Activated naive CD4-positive, alpha-beta T cell treated with anti-CD3 and anti-CD28 coated beads for 36 hours (primary cell): ENCODE measurements at regions not wholly inside any gene's neighbourhood (a gene's known extent, or its start where the extent isn't known, plus 50 kb on each side); places are given as distances from the start of the nearest gene placed in this dataset.
"Not testable (repeated sequence)": the region's sequence is repeated elsewhere in the genome, so short reads cannot be mapped to it uniquely, and the experiment has no call there.

ENCODE experiments used
- CTCF ChIA-PET: fragments of 350-600 bp; sonication (Branson Sonifier 250); formaldehyde crosslinking; loops from one replicate; lab custom pipeline; 2021; ENCODE audit warnings: antibody characterized with exemption; lab: Charles Lee
- DNase-seq: peaks from one replicate; pipeline ENCODE4 v3.0.0-alpha.2; 2020
- H3K27ac Mint-ChIP-seq: one replicate; pipeline ENCODE4 v1.8.0; 2021; ENCODE audit warnings: mild to moderate bottlenecking, mixed read lengths
- H3K27me3 Mint-ChIP-seq: one replicate; pipeline ENCODE4 v1.8.0; 2021; ENCODE audit warnings: low read depth, mixed read lengths
- H3K36me3 Mint-ChIP-seq: one replicate; pipeline ENCODE4 v1.8.0; 2021; ENCODE audit warnings: low read depth, mixed read lengths
- H3K4me1 Mint-ChIP-seq: one replicate; pipeline ENCODE4 v1.8.0; 2021; ENCODE audit warnings: low read depth, mixed read lengths
- H3K4me3 Mint-ChIP-seq: one replicate; pipeline ENCODE4 v1.8.0; 2021; ENCODE audit warnings: mild to moderate bottlenecking, moderate library complexity, mixed read lengths
- H3K9me3 Mint-ChIP-seq: one replicate; pipeline ENCODE4 v1.8.0; 2021; ENCODE audit warnings: mixed read lengths
- intact Hi-C: fragments of 100-400 bp; cut with micrococcal nuclease; formaldehyde crosslinking; loops from one replicate; pipeline ENCODE4 v1.15.1; 2023

- Mint-ChIP-seq H3K27me3 (peaks cover 7% of the 10 kb centered on the region), H3K4me3 (no peak overlapping the region), H3K9me3 (no peaks in the 10 kb centered on the region), H3K27ac (no peak overlapping the region), H3K36me3 (no peaks in the 10 kb centered on the region), H3K4me1 (no peaks in the 10 kb centered on the region)
- intact Hi-C loops, result no loop called here
- no peak for DNase-seq
- CTCF ChIA-PET, result no interaction called here
Measured at GRCh38 chr6:109896341-109896740, 81.8 kb upstream of the GPR6 start.

- Mint-ChIP-seq H3K36me3 (no peaks in the 10 kb centered on the region), H3K4me3 (no peak overlapping the region), H3K9me3 (no peaks in the 10 kb centered on the region), H3K4me1 (no peaks in the 10 kb centered on the region), H3K27ac (no peak overlapping the region), H3K27me3 (peaks cover 9% of the 10 kb centered on the region)
- no peak for DNase-seq
- CTCF ChIA-PET, result no interaction called here
- intact Hi-C loops, result no loop called here
Measured at GRCh38 chr6:109897025-109897424, 81.1 kb upstream of the GPR6 start.

- no peak overlapping the region for H3K27ac Mint-ChIP-seq
- H3K4me1 Mint-ChIP-seq, result no peaks in the 10 kb centered on the region
- no peaks in the 10 kb centered on the region for H3K9me3 Mint-ChIP-seq
- H3K36me3 Mint-ChIP-seq, result no peaks in the 10 kb centered on the region
- CTCF ChIA-PET, result no interaction called here
- intact Hi-C loops, result no loop called here
- H3K27me3 Mint-ChIP-seq, result peaks cover 9% of the 10 kb centered on the region
- DNase-seq, result no peak
- H3K4me3 Mint-ChIP-seq, result no peak overlapping the region
Measured at GRCh38 chr6:109897561-109898080, 80.5 kb upstream of the GPR6 start.

DNA sequence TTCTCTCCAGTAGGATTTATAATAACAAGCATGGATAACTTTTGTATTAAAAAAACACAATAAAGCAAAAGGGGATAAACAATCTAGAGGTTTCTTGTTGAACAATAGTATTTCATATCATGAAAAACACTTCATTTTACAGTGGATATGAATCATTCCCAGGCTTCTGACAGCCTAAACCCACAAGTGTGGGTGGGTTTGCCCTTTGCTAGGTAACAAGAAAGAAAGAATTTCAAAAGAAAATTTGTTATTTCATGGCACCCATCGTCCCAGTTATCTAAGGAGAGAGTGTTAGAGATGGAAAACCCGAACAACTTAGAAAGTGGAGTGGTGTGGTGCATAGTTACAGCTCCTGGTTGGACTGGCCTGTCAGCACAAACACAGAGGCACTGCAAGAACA lies 76.1 kb upstream of the GPR6 start:
- peaks cover 12% of the 10 kb centered on the region for H3K27me3 Mint-ChIP-seq
- CTCF ChIA-PET, result interaction anchor here (0.6 kb wide), 1 partner anchor 852 kb away, joined by 4 read pairs; no protein-coding TSS in a partner anchor

DNA sequence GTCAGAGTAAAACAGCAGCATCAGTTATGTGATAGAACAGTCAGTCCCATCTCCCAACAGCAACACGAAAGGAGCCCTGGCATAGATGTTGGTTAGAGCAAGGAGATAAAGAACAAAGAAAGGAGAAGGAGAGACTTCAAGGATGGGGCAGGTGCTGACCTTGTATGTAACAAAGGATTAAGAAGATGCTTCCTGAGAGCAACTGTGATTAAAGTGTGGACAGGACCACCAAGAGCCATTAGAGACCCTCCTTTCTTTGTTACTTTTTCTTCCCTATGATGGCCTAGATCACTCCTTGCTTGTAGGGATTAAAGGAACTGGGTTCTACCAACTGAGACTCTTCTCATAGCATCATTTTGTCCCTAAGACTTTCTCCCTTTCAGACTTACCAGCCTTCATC lies 75.2 kb upstream of the GPR6 start:
- Mint-ChIP-seq H3K4me3 (no peak overlapping the region), H3K4me1 (no peaks in the 10 kb centered on the region), H3K27me3 (peaks cover 11% of the 10 kb centered on the region), H3K27ac (no peak overlapping the region), H3K36me3 (no peaks in the 10 kb centered on the region), H3K9me3 (no peaks in the 10 kb centered on the region)
- DNase-seq, result no peak
- intact Hi-C loops, result no loop called here
- CTCF ChIA-PET, result no interaction called here

More for the DNA sequence above, 76.1 kb upstream of the GPR6 start:
- no peaks in the 10 kb centered on the region for H3K9me3 Mint-ChIP-seq
- DNase-seq, result no peak
- H3K4me3 Mint-ChIP-seq, result no peak overlapping the region
- no peaks in the 10 kb centered on the region for H3K4me1 Mint-ChIP-seq
- no peak overlapping the region for H3K27ac Mint-ChIP-seq
- intact Hi-C loops, result no loop called here
- H3K36me3 Mint-ChIP-seq, result no peaks in the 10 kb centered on the region

DNA sequence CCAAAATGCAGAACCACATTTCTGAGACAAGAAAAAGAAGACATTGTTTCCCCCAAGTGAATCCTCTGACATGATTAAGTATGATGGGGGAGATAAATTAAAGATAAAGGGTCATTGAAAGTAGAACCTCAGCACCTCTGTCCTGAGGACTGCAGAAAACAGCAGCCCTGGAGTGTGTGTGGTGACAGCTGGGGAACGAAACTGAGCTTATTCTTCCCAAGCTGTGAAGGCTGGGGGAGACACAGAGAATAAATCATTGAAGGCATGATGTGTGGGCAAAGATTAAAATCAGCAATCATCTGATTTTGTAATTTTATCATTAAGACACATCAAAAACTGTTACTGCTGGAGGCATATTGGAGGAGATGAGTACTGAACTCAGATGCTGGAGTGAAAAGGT lies 67.5 kb upstream of the GPR6 start:
- H3K36me3 Mint-ChIP-seq, result no peaks in the 10 kb centered on the region
- no peaks in the 10 kb centered on the region for H3K4me1 Mint-ChIP-seq
- H3K9me3 Mint-ChIP-seq, result no peaks in the 10 kb centered on the region
- H3K27me3 Mint-ChIP-seq, result peaks cover 6% of the 10 kb centered on the region
- intact Hi-C loops, result no loop called here
- CTCF ChIA-PET, result no interaction called here
- H3K4me3 Mint-ChIP-seq, result no peak overlapping the region
- H3K27ac Mint-ChIP-seq, result no peak overlapping the region
- no peak for DNase-seq

- no peaks in the 10 kb centered on the region for H3K9me3 Mint-ChIP-seq
- peaks cover 2% of the 10 kb centered on the region for H3K27me3 Mint-ChIP-seq
- intact Hi-C loops, result no loop called here
- no peak overlapping the region for H3K27ac Mint-ChIP-seq
- no peak for DNase-seq
- H3K4me1 Mint-ChIP-seq, result no peaks in the 10 kb centered on the region
- CTCF ChIA-PET, result no interaction called here
- H3K36me3 Mint-ChIP-seq, result no peaks in the 10 kb centered on the region
- no peak overlapping the region for H3K4me3 Mint-ChIP-seq
Measured at GRCh38 chr6:109912118-109912517, 66.0 kb upstream of the GPR6 start.

- Mint-ChIP-seq H3K36me3 (no peaks in the 10 kb centered on the region), H3K27me3 (peaks cover 2% of the 10 kb centered on the region), H3K9me3 (no peaks in the 10 kb centered on the region), H3K27ac (no peak overlapping the region), H3K4me1 (no peaks in the 10 kb centered on the region), H3K4me3 (no peak overlapping the region)
- CTCF ChIA-PET, result no interaction called here
- DNase-seq, result no peak
- intact Hi-C loops, result no loop called here
Measured at GRCh38 chr6:109912952-109913351, 65.2 kb upstream of the GPR6 start.

GRCh38 chr6:109915748-109916147 lies 62.4 kb upstream of the GPR6 start:
- not testable (repeated sequence) for H3K36me3 Mint-ChIP-seq, H3K4me1 Mint-ChIP-seq

DNA sequence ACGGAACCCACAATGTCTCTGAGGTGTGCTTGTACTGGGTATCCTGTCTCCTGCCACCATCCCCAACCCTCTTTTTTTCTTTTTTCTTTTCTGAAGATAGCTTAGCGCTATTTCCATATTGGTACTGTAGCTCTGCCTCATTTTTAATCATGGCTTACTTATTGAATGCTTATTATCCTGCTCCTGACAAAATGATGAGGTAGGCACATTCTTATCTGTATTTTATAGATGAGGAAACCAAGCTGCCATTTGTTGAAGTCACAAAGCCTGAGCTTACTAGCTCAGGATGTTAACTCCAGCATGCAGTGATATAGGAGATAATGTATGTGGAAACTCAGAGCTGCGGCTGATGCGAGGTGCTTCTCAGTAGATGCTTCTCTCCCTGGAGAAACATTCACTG lies 61.4 kb upstream of the GPR6 start:
- Mint-ChIP-seq H3K4me1 (no peaks in the 10 kb centered on the region), H3K27ac (no peak overlapping the region), H3K36me3 (no peaks in the 10 kb centered on the region), H3K27me3 (peaks cover 4% of the 10 kb centered on the region), H3K9me3 (no peaks in the 10 kb centered on the region), H3K4me3 (no peak overlapping the region)
- DNase-seq, result no peak
- intact Hi-C loops, result no loop called here
- CTCF ChIA-PET, result interaction anchor here (1.3 kb wide), 1 partner anchor 213 kb away, joined by 3 read pairs; no protein-coding TSS in a partner anchor

More at GRCh38 chr6:109915748-109916147, 62.4 kb upstream of the GPR6 start:
- DNase-seq, intact Hi-C loops, CTCF ChIA-PET, H3K4me3 Mint-ChIP-seq, H3K27me3 Mint-ChIP-seq, H3K9me3 Mint-ChIP-seq: not testable (repeated sequence)
- H3K27ac Mint-ChIP-seq, result peak overlapping the region; percentile 59

DNA sequence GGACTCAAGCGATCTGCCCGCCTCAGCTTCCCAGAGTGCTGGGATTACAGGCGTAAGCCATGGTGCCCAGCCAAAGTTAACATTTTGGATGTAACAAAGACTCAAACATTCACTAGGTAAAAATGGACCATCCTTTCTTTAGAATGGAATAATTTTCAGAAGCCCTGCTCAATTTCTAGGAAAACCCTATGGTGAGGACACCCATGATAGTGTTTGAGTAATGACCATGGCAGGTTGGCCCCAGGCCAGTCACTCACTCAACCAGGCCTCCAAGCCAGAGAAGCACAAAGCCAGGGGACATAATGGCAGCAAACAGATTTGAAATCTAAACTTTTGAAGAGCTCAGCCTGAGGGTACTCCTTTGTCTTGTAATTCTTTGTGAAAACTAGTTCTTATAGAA lies 59.9 kb upstream of the GPR6 start:
- H3K4me3 Mint-ChIP-seq, result no peak overlapping the region
- no peaks in the 10 kb centered on the region for H3K9me3 Mint-ChIP-seq
- H3K27ac Mint-ChIP-seq, result no peak overlapping the region
- intact Hi-C loops, result no loop called here
- no peaks in the 10 kb centered on the region for H3K4me1 Mint-ChIP-seq
- DNase-seq, result no peak
- H3K27me3 Mint-ChIP-seq, result peaks cover 6% of the 10 kb centered on the region
- no peaks in the 10 kb centered on the region for H3K36me3 Mint-ChIP-seq
- CTCF ChIA-PET, result no interaction called here

DNA sequence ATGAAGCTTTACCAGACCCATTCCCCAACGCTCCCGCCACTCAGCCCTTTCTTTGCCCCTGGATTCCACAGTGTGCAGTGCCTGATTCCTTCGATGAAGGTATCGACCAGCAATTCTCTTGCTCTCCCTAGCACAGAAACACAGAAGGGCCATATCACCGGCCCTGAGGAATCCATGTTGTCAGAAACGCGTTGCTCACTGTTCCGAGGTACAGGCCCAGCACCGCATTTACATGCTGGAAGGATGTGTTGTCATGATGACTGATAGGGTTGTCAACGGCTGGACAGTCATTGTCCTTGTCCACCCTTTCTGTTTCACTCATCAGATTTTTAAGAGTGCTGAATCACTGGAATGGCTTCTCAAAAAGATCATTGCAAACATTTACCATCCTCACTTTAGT lies 57.2 kb upstream of the GPR6 start:
- Mint-ChIP-seq H3K27ac (no peak overlapping the region), H3K4me3 (no peak overlapping the region), H3K36me3 (no peaks in the 10 kb centered on the region), H3K4me1 (no peaks in the 10 kb centered on the region), H3K9me3 (no peaks in the 10 kb centered on the region), H3K27me3 (peaks cover 8% of the 10 kb centered on the region)
- intact Hi-C loops, result no loop called here
- CTCF ChIA-PET, result no interaction called here
- DNase-seq, result no peak

DNA sequence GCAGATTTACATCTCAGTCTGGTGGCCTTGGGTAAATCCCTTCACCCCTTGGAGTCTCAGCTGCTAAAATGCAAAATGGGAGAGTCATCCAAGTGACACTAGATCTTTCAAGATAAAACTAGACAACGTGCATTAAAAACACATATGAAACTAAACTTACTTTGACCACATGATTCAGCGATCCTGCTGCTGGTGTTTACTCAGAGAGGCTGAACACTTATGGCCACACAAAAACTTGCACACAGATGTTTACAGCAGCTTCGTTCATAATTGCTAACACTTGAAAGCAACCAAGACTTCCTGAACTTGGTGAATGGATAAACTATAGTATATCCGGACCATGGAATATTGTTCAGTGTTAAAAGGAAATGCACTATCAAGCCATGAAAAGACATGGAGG lies 55.3 kb upstream of the GPR6 start:
- DNase-seq, result no peak
- Mint-ChIP-seq H3K27ac (no peak overlapping the region), H3K4me3 (no peak overlapping the region), H3K9me3 (no peaks in the 10 kb centered on the region), H3K27me3 (peaks cover 8% of the 10 kb centered on the region), H3K36me3 (no peaks in the 10 kb centered on the region), H3K4me1 (no peaks in the 10 kb centered on the region)
- intact Hi-C loops, result no loop called here
- CTCF ChIA-PET, result no interaction called here
